MM.1S (cell line): ENCODE measurements at regions not wholly inside any gene's neighbourhood (a gene's known extent, or its start where the extent isn't known, plus 50 kb on each side); places are given as distances from the start of the nearest gene placed in this dataset.

Experiments used
- EZH2 ChIP-seq: fragments of 300-600 bp; sonication (generic); optimal IDR thresholded peaks from 2 replicates; pipeline ENCODE3; 2017; ENCODE audit warnings: low read depth, mild to moderate bottlenecking, antibody characterized with exemption, low read length, mixed read lengths
- EZH2phosphoT487 ChIP-seq: fragments of 300-600 bp; sonication (generic); IDR thresholded peaks from 2 replicates; pipeline ENCODE4 v1.6.1; 2018; ENCODE audit warnings: antibody characterized with exemption, low read length
- TF ChIP-seq, protein P1 (sequence below): fragments of 300-600 bp; sonication (generic); IDR thresholded peaks from 2 replicates; pipeline ENCODE4 v1.5.1; 2016; ENCODE audit warnings: antibody characterized with exemption, low read length, mixed read lengths

GRCh38 chr11:70863993-70864392 is 388.4 kb downstream of the SHANK2 start:
- TF ChIP-seq, protein P1, sequence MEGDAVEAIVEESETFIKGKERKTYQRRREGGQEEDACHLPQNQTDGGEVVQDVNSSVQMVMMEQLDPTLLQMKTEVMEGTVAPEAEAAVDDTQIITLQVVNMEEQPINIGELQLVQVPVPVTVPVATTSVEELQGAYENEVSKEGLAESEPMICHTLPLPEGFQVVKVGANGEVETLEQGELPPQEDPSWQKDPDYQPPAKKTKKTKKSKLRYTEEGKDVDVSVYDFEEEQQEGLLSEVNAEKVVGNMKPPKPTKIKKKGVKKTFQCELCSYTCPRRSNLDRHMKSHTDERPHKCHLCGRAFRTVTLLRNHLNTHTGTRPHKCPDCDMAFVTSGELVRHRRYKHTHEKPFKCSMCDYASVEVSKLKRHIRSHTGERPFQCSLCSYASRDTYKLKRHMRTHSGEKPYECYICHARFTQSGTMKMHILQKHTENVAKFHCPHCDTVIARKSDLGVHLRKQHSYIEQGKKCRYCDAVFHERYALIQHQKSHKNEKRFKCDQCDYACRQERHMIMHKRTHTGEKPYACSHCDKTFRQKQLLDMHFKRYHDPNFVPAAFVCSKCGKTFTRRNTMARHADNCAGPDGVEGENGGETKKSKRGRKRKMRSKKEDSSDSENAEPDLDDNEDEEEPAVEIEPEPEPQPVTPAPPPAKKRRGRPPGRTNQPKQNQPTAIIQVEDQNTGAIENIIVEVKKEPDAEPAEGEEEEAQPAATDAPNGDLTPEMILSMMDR: no peak
- no peak for TF ChIP-seq EZH2
- no peak for TF ChIP-seq EZH2phosphoT487
